H1 (cell line): ENCODE measurements at regions not wholly inside any gene's neighbourhood (a gene's known extent, or its start where the extent isn't known, plus 50 kb on each side); places are given as distances from the start of the nearest gene placed in this dataset.

Experiments
- CTCF ChIA-PET: fragments of 300-600 bp; sonication (Branson Sonifier 250); formaldehyde crosslinking; loops from one replicate; lab custom pipeline; 2021; ENCODE audit not compliant: partially characterized antibody; lab: Charles Lee
- POLR2A ChIA-PET: fragments of 300-600 bp; sonication (Branson Sonifier 250); formaldehyde crosslinking; loops from one replicate; lab custom pipeline; 2021; ENCODE audit warnings: inconsistent platforms; ENCODE audit not compliant: partially characterized antibody; lab: Charles Lee
- DNase-seq, 2 experiments: peaks; one replicate each; pipeline versions ENCODE4 v3.0.0 to v3.0.0-alpha.2; 2010 to 2022; ENCODE audit warnings: low spot score in 2 of 2, low read depth in 1 of 2, mixed read lengths in 1 of 2
- FAIRE-seq: peaks from 2 replicates; lab custom pipeline; 2011; peaks lifted over from hg19 to GRCh38; lab: Jason Lieb, UNC
- H2AFZ ChIP-seq: 2 replicates; pipeline ENCODE4 v1.8.1; 2012; ENCODE audit warnings: low read length, inconsistent platforms
- H2AK5ac ChIP-seq: 2 replicates; pipeline ENCODE4 v1.6.1; 2013; ENCODE audit warnings: low read depth, low read length
- H2BK120ac ChIP-seq: replicated peaks from 2 replicates; pipeline ENCODE3; 2013; ENCODE audit warnings: low read depth, low read length, inconsistent platforms
- H2BK12ac ChIP-seq: 2 replicates; pipeline ENCODE4 v1.6.1; 2013; ENCODE audit warnings: low read depth, low read length
- H2BK15ac ChIP-seq: 2 replicates; pipeline ENCODE4 v1.6.1; 2013; ENCODE audit warnings: low read length
- H2BK20ac ChIP-seq: 2 replicates; pipeline ENCODE4 v1.6.1; 2013; ENCODE audit warnings: low read length
- H2BK5ac ChIP-seq: 2 replicates; pipeline ENCODE4 v1.6.1; 2013; ENCODE audit warnings: low read depth, low read length
- H3K14ac ChIP-seq: 2 replicates; pipeline ENCODE4 v1.6.1; 2013; ENCODE audit warnings: inconsistent platforms; ENCODE audit not compliant: insufficient read length
- H3K18ac ChIP-seq: 2 replicates; pipeline ENCODE4 v1.6.1; 2013; ENCODE audit warnings: low read length; ENCODE audit errors: extremely low read depth
- H3K23ac ChIP-seq: 2 replicates; pipeline ENCODE4 v1.6.1; 2013; ENCODE audit warnings: inconsistent platforms; ENCODE audit not compliant: insufficient read length
- H3K23me2 ChIP-seq: 2 replicates; pipeline ENCODE4 v1.6.1; 2013; ENCODE audit warnings: low read depth, low read length
- H3K27ac ChIP-seq: 2 replicates; pipeline ENCODE4 v1.6.1; 2011; ENCODE audit warnings: low read depth, low read length, inconsistent platforms
- H3K27me3 ChIP-seq, 4 experiments: replicated peaks in 1 of 4; 1 replicate in 1 of 4; 2 replicates in 3 of 4; pipeline versions ENCODE4 v1.6.1 to v1.8.1; 2011 to 2013; ENCODE audit warnings: low read length in 3 of 4, mild to moderate bottlenecking in 3 of 4, inconsistent platforms in 2 of 4, mixed read lengths in 2 of 4, moderate library complexity in 1 of 4; ENCODE audit not compliant: control insufficient read depth in 3 of 4, insufficient read depth in 3 of 4; ENCODE audit errors: extremely low read depth in 1 of 4
- H3K36me3 ChIP-seq, 4 experiments: 2 replicates each; pipeline versions ENCODE4 v1.6.1 to v1.8.1; 2011 to 2013; ENCODE audit warnings: mild to moderate bottlenecking in 4 of 4, low read length in 3 of 4, moderate library complexity in 2 of 4, control low read depth in 1 of 4, inconsistent platforms in 1 of 4; ENCODE audit not compliant: insufficient read depth in 4 of 4, control insufficient read depth in 2 of 4
- H3K4ac ChIP-seq: replicated peaks from 2 replicates; pipeline ENCODE3; 2013; ENCODE audit warnings: low read length, low read depth, mixed read lengths, inconsistent platforms; ENCODE audit not compliant: insufficient read length
- H3K4me1 ChIP-seq, 4 experiments: replicated peaks in 1 of 4; 1 replicate in 1 of 4; 2 replicates in 3 of 4; pipeline versions ENCODE4 v1.6.1 to v1.8.1; 2011 to 2013; ENCODE audit warnings: low read length in 3 of 4, inconsistent platforms in 2 of 4, mixed read lengths in 1 of 4; ENCODE audit not compliant: insufficient read depth in 4 of 4, control insufficient read depth in 3 of 4
- H3K4me2 ChIP-seq, 2 experiments: 2 replicates each; pipeline versions ENCODE4 v1.6.1 to v1.8.1; 2011 to 2013; ENCODE audit warnings: low read depth in 2 of 2, low read length in 2 of 2, control low read depth in 1 of 2, inconsistent platforms in 1 of 2, mild to moderate bottlenecking in 1 of 2; ENCODE audit not compliant: insufficient read depth in 1 of 2
- H3K4me3 ChIP-seq, 4 experiments: fragments of 200-600, 300-600 bp in 1 of 4; sonication (generic), shearing (Covaris generic), sonication (Bioruptor Twin) in 1 of 4; 2 replicates each; pipeline versions ENCODE4 v1.5.1 to v1.8.1; 2011 to 2016; ENCODE audit warnings: low read length in 4 of 4, low read depth in 3 of 4, control low read depth in 2 of 4, inconsistent platforms in 2 of 4, mild to moderate bottlenecking in 2 of 4, mixed read lengths in 1 of 4, moderate library complexity in 1 of 4; ENCODE audit not compliant: insufficient read depth in 2 of 4; ENCODE audit errors: extremely low read depth in 1 of 4
- H3K56ac ChIP-seq: replicated peaks from 2 replicates; pipeline ENCODE3; 2013; ENCODE audit warnings: low read depth, mild to moderate bottlenecking, mixed read lengths, low read length, inconsistent platforms; ENCODE audit not compliant: insufficient read length
- H3K79me1 ChIP-seq: 2 replicates; pipeline ENCODE4 v1.6.1; 2013; ENCODE audit warnings: low read depth, low read length, control low read depth
- H3K79me2 ChIP-seq, 2 experiments: 2 replicates each; pipeline versions ENCODE4 v1.6.1 to v1.8.1; 2012 to 2013; ENCODE audit warnings: low read length in 2 of 2, mild to moderate bottlenecking in 2 of 2, inconsistent platforms in 1 of 2; ENCODE audit not compliant: insufficient read depth in 2 of 2, control insufficient read depth in 1 of 2
- H3K9ac ChIP-seq, 4 experiments: replicated peaks in 1 of 4; 1 replicate in 1 of 4; 2 replicates in 3 of 4; pipeline versions ENCODE4 v1.6.1 to v1.8.1; 2011 to 2013; ENCODE audit warnings: low read depth in 3 of 4, low read length in 3 of 4, control low read depth in 2 of 4, mild to moderate bottlenecking in 2 of 4, moderate library complexity in 2 of 4, inconsistent platforms in 1 of 4; ENCODE audit errors: extremely low read depth in 1 of 4
- H3K9me3 ChIP-seq, 2 experiments: 2 replicates each; pipeline versions ENCODE4 v1.6.1 to v1.8.1; 2012 to 2013; ENCODE audit warnings: mild to moderate bottlenecking in 2 of 2, moderate library complexity in 2 of 2, control low read depth in 1 of 2, inconsistent platforms in 1 of 2, low read depth in 1 of 2, low read length in 1 of 2, mixed read lengths in 1 of 2; ENCODE audit not compliant: insufficient read depth in 2 of 2
- H4K20me1 ChIP-seq, 2 experiments: replicated peaks in 1 of 2; 2 replicates each; pipeline versions ENCODE3 to v1.8.1; 2011 to 2013; ENCODE audit warnings: inconsistent platforms in 2 of 2, low read length in 2 of 2, mild to moderate bottlenecking in 1 of 2; ENCODE audit not compliant: insufficient read depth in 2 of 2, control insufficient read depth in 1 of 2
- H4K5ac ChIP-seq: 2 replicates; pipeline ENCODE4 v1.6.1; 2013; ENCODE audit warnings: low read length, low read depth, mixed read lengths, inconsistent platforms; ENCODE audit not compliant: insufficient read length
- H4K8ac ChIP-seq: 2 replicates; pipeline ENCODE4 v1.8.0; 2013; ENCODE audit warnings: mild to moderate bottlenecking, moderate library complexity, low read length, inconsistent platforms; ENCODE audit not compliant: insufficient read depth; ENCODE audit errors: extremely low read depth
- H4K91ac ChIP-seq: replicated peaks from 2 replicates; pipeline ENCODE3; 2013; ENCODE audit warnings: low read length, mixed read lengths, inconsistent platforms; ENCODE audit not compliant: insufficient read length
- CEBPB ChIP-seq: IDR thresholded peaks from 2 replicates; pipeline ENCODE4 v1.6.1; 2012; ENCODE audit warnings: low read depth, low read length
- CHD1 ChIP-seq: IDR thresholded peaks from 2 replicates; pipeline ENCODE4 v1.6.1; 2012; ENCODE audit warnings: low read depth, low read length, improper control_type of control experiment
- EGR1 ChIP-seq: IDR thresholded peaks from 2 replicates; pipeline ENCODE4 v1.6.1; 2011; ENCODE audit warnings: low read depth, low read length, borderline replicate concordance
- HDAC2 ChIP-seq, 2 experiments: fragments of 300-600 bp in 1 of 2; sonication (generic) in 1 of 2; IDR thresholded peaks; 2 replicates each; pipeline ENCODE4 v1.6.1; 2011 to 2012; ENCODE audit warnings: low read depth in 2 of 2, low read length in 2 of 2, mild to moderate bottlenecking in 2 of 2, moderate library complexity in 2 of 2, borderline replicate concordance in 1 of 2, inconsistent platforms in 1 of 2
- JUND ChIP-seq: IDR thresholded peaks from 2 replicates; pipeline ENCODE4 v1.6.1; 2011; ENCODE audit warnings: mild to moderate bottlenecking, improper control_type of control experiment, low read length
- NANOG ChIP-seq: IDR thresholded peaks from 2 replicates; pipeline ENCODE4 v1.6.1; 2011; ENCODE audit warnings: low read length, low read depth, mild to moderate bottlenecking, inconsistent platforms; ENCODE audit not compliant: insufficient read depth, poor library complexity, severe bottlenecking
- RAD21 ChIP-seq, 2 experiments: IDR thresholded peaks in 1 of 2; conservative IDR thresholded peaks in 1 of 2; 2 replicates each; pipeline ENCODE4 v1.6.1; 2011; ENCODE audit warnings: low read depth in 2 of 2, low read length in 2 of 2, improper control_type of control experiment in 1 of 2, inconsistent platforms in 1 of 2, mild to moderate bottlenecking in 1 of 2, moderate library complexity in 1 of 2
- SIRT6 ChIP-seq: IDR thresholded peaks from one replicate; pipeline ENCODE4 v1.7.1; 2012; ENCODE audit warnings: low read length, inconsistent platforms
- WGBS, 2 experiments: shearing (Covaris generic) in 1 of 2; methylation state at CpG; one replicate each; pipeline versions ENCODE4 v1.1.6 to v1.1.7; 2013 to 2015; ENCODE audit warnings: low lambda C conversion rate in 2 of 2, mixed read lengths in 2 of 2, inconsistent platforms in 1 of 2, low coverage in 1 of 2, missing lambda C conversion rate in 1 of 2; ENCODE audit not compliant: insufficient replicate concordance in 2 of 2, insufficient coverage in 1 of 2, insufficient read length in 1 of 2; ENCODE audit errors: extremely low coverage in 1 of 2, missing lambda C conversion rate in 1 of 2; 5-methylcytosine and 5-hydroxymethylcytosine counted together
- TF ChIP-seq, protein P1 (sequence below), 3 experiments: IDR thresholded peaks; 1 replicate in 2 of 3; 2 replicates in 1 of 3; pipeline versions ENCODE4 v1.5.1 to v1.6.1; 2011; ENCODE audit warnings: low read length in 3 of 3, mild to moderate bottlenecking in 3 of 3, inconsistent platforms in 2 of 3, low read depth in 1 of 3, moderate library complexity in 1 of 3; ENCODE audit not compliant: insufficient read depth in 1 of 3; ENCODE audit errors: control extremely low read depth in 1 of 3

DNA sequence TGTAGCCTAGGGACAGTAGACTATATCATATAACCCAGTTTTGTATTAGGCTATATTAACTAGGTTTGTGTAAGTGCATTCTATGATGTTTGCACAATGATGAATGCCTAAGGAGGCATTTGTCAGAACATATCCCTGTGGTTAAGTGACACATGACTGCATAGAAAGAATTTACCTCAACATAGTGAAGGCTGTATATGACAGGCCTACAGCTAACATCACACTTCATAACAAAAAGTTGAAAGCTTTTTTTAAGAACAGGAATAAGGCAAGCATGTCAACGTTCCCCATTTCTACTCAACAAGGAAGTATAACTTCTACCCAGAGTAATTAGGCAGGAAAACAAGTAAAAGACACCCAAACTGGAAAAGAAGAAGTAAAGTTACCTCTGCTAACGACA is 165.9 kb upstream of the NDST4 start (continued):
- TF ChIP-seq SIRT6: no peak

DNA sequence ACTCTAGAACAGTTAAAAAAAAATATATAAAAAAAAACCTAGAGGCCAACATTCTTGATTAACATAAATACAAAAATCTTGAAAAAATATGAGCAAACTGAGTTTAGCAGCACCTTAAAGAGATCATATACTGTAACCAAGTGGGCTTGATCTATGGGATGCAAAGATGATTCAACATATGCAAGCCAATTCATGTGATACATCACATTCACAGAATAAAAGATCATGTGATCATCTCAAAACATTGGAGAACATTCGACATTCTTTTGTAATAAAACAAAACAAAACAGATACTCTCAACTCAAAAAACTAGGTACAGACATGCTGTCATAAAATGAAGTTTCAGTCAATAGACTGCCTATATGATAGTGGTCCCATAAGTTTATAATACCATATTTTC is 165.4 kb upstream of the NDST4 start:
- Histone ChIP-seq H2BK20ac (no peak overlapping the region), H3K4ac (no peak overlapping the region), H4K5ac (no peak overlapping the region), H4K20me1 (no peaks in the 10 kb centered on the region), H3K79me2 (no peaks in the 10 kb centered on the region), H3K27me3 (no peaks in the 10 kb centered on the region), H3K9ac (no peak overlapping the region), H3K23me2 (no peaks in the 10 kb centered on the region), H3K23ac (no peak overlapping the region), H2BK5ac (no peak overlapping the region), H3K18ac (no peak overlapping the region), H3K9me3 (no peaks in the 10 kb centered on the region), H2BK15ac (no peak overlapping the region), H3K36me3 (no peaks in the 10 kb centered on the region), H3K4me3 (no peak overlapping the region), H3K4me2 (no peak overlapping the region), H2BK12ac (no peak overlapping the region), H3K56ac (no peak overlapping the region), H3K14ac (no peak overlapping the region), H4K8ac (no peak overlapping the region), H3K4me1 (no peaks in the 10 kb centered on the region), H3K27ac (no peak overlapping the region), H2BK120ac (no peak overlapping the region), H2AK5ac (no peak overlapping the region), H4K91ac (no peak overlapping the region), H3K79me1 (no peaks in the 10 kb centered on the region), H2AFZ (no peak overlapping the region)
- POLR2A ChIA-PET: no interaction called here
- whole genome bisulfite sequencing, 2 experiments: 95% methylated on average over 1 of the region's 1 CpG; no CpG with 5 or more reads in 1 of the 2 experiments
- FAIRE-seq (no peak), DNase-seq (no peak)
- CTCF ChIA-PET: interaction anchor here (0.6 kb wide), 1 partner anchor 106 kb away, joined by 3 read pairs; no protein-coding TSS in a partner anchor
- TF ChIP-seq CHD1 (no peak), HDAC2 (IDR thresholded peaks at IDR 0.05; ENCODE audit: borderline replicate concordance in 1 of 2, low read depth in 2 of 2, low read length in 2 of 2) (no peak), EGR1 (no peak), RAD21 (IDR thresholded peaks at IDR 0.05 in 1 of 2, conservative IDR thresholded peaks at IDR 0.05 in 1 of 2; ENCODE audit: low read depth in 2 of 2, low read length in 2 of 2) (no peak), CEBPB (no peak), NANOG (no peak), JUND (no peak)
- TF ChIP-seq, protein P1, sequence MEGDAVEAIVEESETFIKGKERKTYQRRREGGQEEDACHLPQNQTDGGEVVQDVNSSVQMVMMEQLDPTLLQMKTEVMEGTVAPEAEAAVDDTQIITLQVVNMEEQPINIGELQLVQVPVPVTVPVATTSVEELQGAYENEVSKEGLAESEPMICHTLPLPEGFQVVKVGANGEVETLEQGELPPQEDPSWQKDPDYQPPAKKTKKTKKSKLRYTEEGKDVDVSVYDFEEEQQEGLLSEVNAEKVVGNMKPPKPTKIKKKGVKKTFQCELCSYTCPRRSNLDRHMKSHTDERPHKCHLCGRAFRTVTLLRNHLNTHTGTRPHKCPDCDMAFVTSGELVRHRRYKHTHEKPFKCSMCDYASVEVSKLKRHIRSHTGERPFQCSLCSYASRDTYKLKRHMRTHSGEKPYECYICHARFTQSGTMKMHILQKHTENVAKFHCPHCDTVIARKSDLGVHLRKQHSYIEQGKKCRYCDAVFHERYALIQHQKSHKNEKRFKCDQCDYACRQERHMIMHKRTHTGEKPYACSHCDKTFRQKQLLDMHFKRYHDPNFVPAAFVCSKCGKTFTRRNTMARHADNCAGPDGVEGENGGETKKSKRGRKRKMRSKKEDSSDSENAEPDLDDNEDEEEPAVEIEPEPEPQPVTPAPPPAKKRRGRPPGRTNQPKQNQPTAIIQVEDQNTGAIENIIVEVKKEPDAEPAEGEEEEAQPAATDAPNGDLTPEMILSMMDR (IDR thresholded peaks at IDR 0.05; ENCODE audit: control extremely low read depth in 1 of 3, insufficient read depth in 1 of 3, low read depth in 1 of 3, low read length in 3 of 3): no peak
